ENCODE measurements at regions not wholly inside any gene's neighbourhood (a gene's known extent, or its start where the extent isn't known, plus 50 kb on each side); places are given as distances from the start of the nearest gene placed in this dataset.

DNA sequence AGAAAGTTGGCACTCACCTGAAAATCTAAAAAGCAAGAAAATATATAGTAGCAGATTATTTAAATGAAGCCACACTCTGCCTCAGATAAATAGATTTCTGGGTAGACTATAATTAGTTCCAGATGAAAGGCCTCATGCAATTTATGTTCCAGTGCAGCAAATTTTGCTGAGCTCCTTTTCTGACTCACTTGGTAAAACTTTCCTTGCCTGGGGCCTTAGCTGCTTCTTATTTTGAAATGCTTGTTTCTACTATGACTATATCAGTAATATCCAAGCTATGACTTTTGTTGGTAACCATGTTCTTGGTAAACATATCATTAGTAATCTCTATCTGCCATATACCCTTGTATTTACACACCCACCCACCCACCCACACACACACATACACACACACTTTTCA, 961.8 kb downstream of the SH3BGRL start:
- no peak for TF ChIP-seq POLR2A (IDR thresholded peaks at IDR 0.05; ENCODE audit: extremely low read depth, insufficient read length)
- TF ChIP-seq, protein P1, sequence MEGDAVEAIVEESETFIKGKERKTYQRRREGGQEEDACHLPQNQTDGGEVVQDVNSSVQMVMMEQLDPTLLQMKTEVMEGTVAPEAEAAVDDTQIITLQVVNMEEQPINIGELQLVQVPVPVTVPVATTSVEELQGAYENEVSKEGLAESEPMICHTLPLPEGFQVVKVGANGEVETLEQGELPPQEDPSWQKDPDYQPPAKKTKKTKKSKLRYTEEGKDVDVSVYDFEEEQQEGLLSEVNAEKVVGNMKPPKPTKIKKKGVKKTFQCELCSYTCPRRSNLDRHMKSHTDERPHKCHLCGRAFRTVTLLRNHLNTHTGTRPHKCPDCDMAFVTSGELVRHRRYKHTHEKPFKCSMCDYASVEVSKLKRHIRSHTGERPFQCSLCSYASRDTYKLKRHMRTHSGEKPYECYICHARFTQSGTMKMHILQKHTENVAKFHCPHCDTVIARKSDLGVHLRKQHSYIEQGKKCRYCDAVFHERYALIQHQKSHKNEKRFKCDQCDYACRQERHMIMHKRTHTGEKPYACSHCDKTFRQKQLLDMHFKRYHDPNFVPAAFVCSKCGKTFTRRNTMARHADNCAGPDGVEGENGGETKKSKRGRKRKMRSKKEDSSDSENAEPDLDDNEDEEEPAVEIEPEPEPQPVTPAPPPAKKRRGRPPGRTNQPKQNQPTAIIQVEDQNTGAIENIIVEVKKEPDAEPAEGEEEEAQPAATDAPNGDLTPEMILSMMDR (IDR thresholded peaks at IDR 0.05; ENCODE audit: low read depth, low read length), result no peak
